ENCODE measurements at regions not wholly inside any gene's neighbourhood (a gene's known extent, or its start where the extent isn't known, plus 50 kb on each side); places are given as distances from the start of the nearest gene placed in this dataset.

GRCh38 chr4:28177641-28178040 is 1317.0 kb downstream of the STIM2 start:
- POLR2A ChIA-PET: no interaction called here

More at GRCh38 chr4:28177641-28178040, 1317.0 kb downstream of the STIM2 start:
- H3K27me3 ChIP-seq (ENCODE audit: insufficient read depth): no peaks in the 10 kb centered on the region
- no peak overlapping the region for H2AFZ ChIP-seq (ENCODE audit: low read depth)
- H3K27ac ChIP-seq (ENCODE audit: low read depth in 2 of 2, low read length in 1 of 2): no peak overlapping the region
- no peaks in the 10 kb centered on the region for H4K20me1 ChIP-seq (ENCODE audit: insufficient read depth)
- CTCF ChIA-PET: no interaction called here
- no peak for TF ChIP-seq REST (IDR thresholded peaks at IDR 0.05; ENCODE audit: low read depth, low read length)
- no peak for TF ChIP-seq USF2 (IDR thresholded peaks at IDR 0.05; ENCODE audit: borderline replicate concordance, low read depth, low read length)
- no peak for TF ChIP-seq NRF1 (IDR thresholded peaks at IDR 0.05; ENCODE audit: low read depth, low read length)
- TF ChIP-seq MXI1 (IDR thresholded peaks at IDR 0.05; ENCODE audit: low read depth, low read length): no peak
- no peak for TF ChIP-seq FOXJ3 (CRISPR knock-in tag; IDR thresholded peaks at IDR 0.05)
- no peak for TF ChIP-seq TCF12 (IDR thresholded peaks at IDR 0.05)
- TF ChIP-seq, protein P1, sequence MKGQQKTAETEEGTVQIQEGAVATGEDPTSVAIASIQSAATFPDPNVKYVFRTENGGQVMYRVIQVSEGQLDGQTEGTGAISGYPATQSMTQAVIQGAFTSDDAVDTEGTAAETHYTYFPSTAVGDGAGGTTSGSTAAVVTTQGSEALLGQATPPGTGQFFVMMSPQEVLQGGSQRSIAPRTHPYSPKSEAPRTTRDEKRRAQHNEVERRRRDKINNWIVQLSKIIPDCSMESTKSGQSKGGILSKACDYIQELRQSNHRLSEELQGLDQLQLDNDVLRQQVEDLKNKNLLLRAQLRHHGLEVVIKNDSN (IDR thresholded peaks at IDR 0.05; ENCODE audit: borderline replicate concordance, low read depth): no peak
- no peak for TF ChIP-seq SMC3 (IDR thresholded peaks at IDR 0.05; ENCODE audit: low read depth, low read length)
- TF ChIP-seq MAX (IDR thresholded peaks at IDR 0.05; ENCODE audit: low read depth): no peak
- TF ChIP-seq ELF1 (IDR thresholded peaks at IDR 0.05): no peak
- TF ChIP-seq YY1 (IDR thresholded peaks at IDR 0.05; ENCODE audit: low read depth): no peak
- no peak for TF ChIP-seq TAF1 (IDR thresholded peaks at IDR 0.05; ENCODE audit: borderline replicate concordance, low read depth, low read length)
- no peak for TF ChIP-seq PBX3 (IDR thresholded peaks at IDR 0.05)
- TF ChIP-seq GATA2 (CRISPR knock-in tag; IDR thresholded peaks at IDR 0.05): no peak
- no peak for TF ChIP-seq GABPA (IDR thresholded peaks at IDR 0.05; ENCODE audit: low read depth)
- TF ChIP-seq RCOR1 (IDR thresholded peaks at IDR 0.05; ENCODE audit: low read length): no peak
- TF ChIP-seq FOSL2 (IDR thresholded peaks at IDR 0.05; ENCODE audit: borderline replicate concordance, low read depth): no peak
- no peak for TF ChIP-seq FOXM1 (IDR thresholded peaks at IDR 0.05; ENCODE audit: low read depth)
- TF ChIP-seq EP300 (IDR thresholded peaks at IDR 0.05; ENCODE audit: borderline replicate concordance in 1 of 2, low read depth in 1 of 2, low read length in 1 of 2): no peak
- TF ChIP-seq NFIC (IDR thresholded peaks at IDR 0.05; ENCODE audit: borderline replicate concordance): no peak
- H3K9ac ChIP-seq: no peak overlapping the region
- no peaks in the 10 kb centered on the region; the same call in 1 of the 2 replicates for H3K9me3 ChIP-seq
- H3K4me3 ChIP-seq (ENCODE audit: low read depth in 2 of 2, low read length in 1 of 2): no peak overlapping the region
- H3K9me2 ChIP-seq: no peaks in the 10 kb centered on the region
- no peak overlapping the region for H3K4me2 ChIP-seq
- H3F3A ChIP-seq (replicated peaks; ENCODE audit: insufficient read depth): no peaks in the 10 kb centered on the region
- H3K4me1 ChIP-seq (ENCODE audit: control insufficient read depth in 1 of 2, insufficient read depth in 2 of 2, low read depth in 1 of 2, low read length in 1 of 2): no peaks in the 10 kb centered on the region
- no peaks in the 10 kb centered on the region for H3K36me3 ChIP-seq (replicated peaks in 1 of 2; ENCODE audit: control insufficient read depth in 1 of 2, insufficient read depth in 2 of 2, low read length in 1 of 2)
- DNase-seq: no peak
- H3K79me2 ChIP-seq (ENCODE audit: insufficient read depth): no peaks in the 10 kb centered on the region

All from SK-N-SH (cell line).